Gastrocnemius medialis (tissue), 4 donors: ENCODE measurements at regions not wholly inside any gene's neighbourhood (a gene's known extent, or its start where the extent isn't known, plus 50 kb on each side); places are given as distances from the start of the nearest gene placed in this dataset.

Experiments used
- ATAC-seq, 2 donors: fragments of 150-250 bp; one replicate each; pipeline ENCODE4 v1.9.1; 2016
- DNase-seq, 2 donors: peaks; one replicate each; pipeline ENCODE4 v3.0.0-alpha.2; 2019
- H3K27ac ChIP-seq, 4 donors: fragments of 200-600 bp; sonication (generic); 1 replicate in 1 of 4; 2 replicates in 3 of 4; pipeline ENCODE4 v1.5.1; 2016 to 2018; ENCODE audit warnings: mild to moderate bottlenecking in 2 of 4, moderate library complexity in 1 of 4
- H3K27me3 ChIP-seq, 3 donors: fragments of 200-600 bp; sonication (generic) in 2 of 3; 1 replicate in 1 of 3; 2 replicates in 2 of 3; pipeline versions ENCODE4 v1.5.1 to v1.6.0; 2016 to 2019; ENCODE audit warnings: mild to moderate bottlenecking in 1 of 3, moderate library complexity in 1 of 3
- H3K36me3 ChIP-seq, 2 donors: fragments of 200-600 bp; sonication (generic) in 1 of 2; one replicate each; pipeline ENCODE4 v1.5.1; 2017 to 2018
- H3K4me1 ChIP-seq, 2 donors: fragments of 200-600 bp; sonication (generic) in 1 of 2; one replicate each; pipeline ENCODE4 v1.5.1; 2016 to 2017; ENCODE audit warnings: mild to moderate bottlenecking in 2 of 2
- H3K4me3 ChIP-seq, 4 donors: fragments of 200-600 bp; sonication (generic) in 3 of 4; 1 replicate in 1 of 4; 2 replicates in 3 of 4; pipeline ENCODE4 v1.5.1; 2016 to 2019; ENCODE audit warnings: mild to moderate bottlenecking in 2 of 4
- H3K9me3 ChIP-seq, 3 donors: fragments of 200-600 bp; sonication (generic) in 2 of 3; 1 replicate in 1 of 3; 2 replicates in 2 of 3; pipeline ENCODE4 v1.5.1; 2016 to 2019
- CTCF ChIP-seq, 5 experiments: fragments of 450-650 bp in 3 of 5; fragments of 200-600 bp in 2 of 5; sonication (generic) in 2 of 5; IDR thresholded peaks in 4 of 5; conservative IDR thresholded peaks in 1 of 5; 1 replicate in 4 of 5; 2 replicates in 1 of 5; pipeline ENCODE4 v1.5.1; 2016 to 2019; ENCODE audit warnings: antibody characterized with exemption in 5 of 5, mild to moderate bottlenecking in 3 of 5, moderate library complexity in 3 of 5
- POLR2A ChIP-seq, 2 donors: fragments of 450-650 bp; IDR thresholded peaks; one replicate each; pipeline ENCODE4 v1.6.1; 2017; ENCODE audit warnings: antibody characterized with exemption in 2 of 2, mild to moderate bottlenecking in 2 of 2, moderate library complexity in 2 of 2
- in situ Hi-C, 4 donors: fragments of 200-750 bp; cut with MboI; loops; one replicate each; pipeline versions ENCODE4 v1.15.0 to v1.8.0; 2017; ENCODE audit warnings: low sequenced_read_pairs in 4 of 4
- intact Hi-C: fragments of 100-400 bp; cut with DNase I; formaldehyde crosslinking; loops from one replicate; pipeline ENCODE4 v1.15.1; 2023; ENCODE audit warnings: low total_unique reads

- Histone ChIP-seq H3K27ac (peak overlapping the region in 2 of 4 donors; percentile 8 to 27), H3K36me3 (no peaks in the 10 kb centered on the region), H3K4me3 (no peak overlapping the region), H3K27me3 (no peaks in the 10 kb centered on the region), H3K4me1 (peaks cover 5 to 6% of the 10 kb centered on the region in 2 donors), H3K9me3 (no peaks in the 10 kb centered on the region)
- no peak for TF ChIP-seq POLR2A (IDR thresholded peaks at IDR 0.05)
- no peak for TF ChIP-seq CTCF (IDR thresholded peaks at IDR 0.05 in 4 of 5, conservative IDR thresholded peaks at IDR 0.05 in 1 of 5)
- DNase-seq (no peak), ATAC-seq (peak; percentile 86 to 97)
- in situ Hi-C loops (no loop called here), intact Hi-C loops (no loop called here)
These were observed 124.9 kb upstream of the ZNF462 start for GRCh38 chr9:106738109-106738508.

DNA sequence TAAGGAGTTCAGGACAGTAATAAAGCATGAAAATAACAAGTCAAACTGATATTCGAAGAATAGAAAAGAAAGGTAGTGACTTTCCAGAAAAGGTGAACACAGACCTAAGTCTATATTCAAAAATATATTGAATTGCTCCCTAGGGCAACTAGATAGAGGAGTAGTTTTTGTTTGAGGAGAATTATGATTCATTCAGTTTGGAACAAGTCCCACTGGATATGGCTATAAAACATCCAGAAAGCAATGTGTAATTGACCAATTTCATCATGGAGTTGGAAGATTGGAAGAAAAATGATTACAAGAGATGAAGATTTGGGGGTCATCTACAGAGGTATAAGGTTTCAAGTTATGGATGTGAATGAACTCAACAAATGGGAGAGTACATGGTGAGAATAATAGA is 117.5 kb upstream of the ZNF462 start:
- Histone ChIP-seq H3K27ac (no peak overlapping the region), H3K4me3 (no peak overlapping the region), H3K27me3 (no peaks in the 10 kb centered on the region), H3K4me1 (peaks cover 4 to 8% of the 10 kb centered on the region in 2 donors), H3K36me3 (no peaks in the 10 kb centered on the region), H3K9me3 (no peaks in the 10 kb centered on the region)
- TF ChIP-seq POLR2A (IDR thresholded peaks at IDR 0.05) (no peak), CTCF (IDR thresholded peaks at IDR 0.05 in 4 of 5, conservative IDR thresholded peaks at IDR 0.05 in 1 of 5) (no peak)
- DNase-seq, result no peak
- no peak for ATAC-seq
- in situ Hi-C loops, result no loop called here
- intact Hi-C loops, result no loop called here

GRCh38 chr9:106745876-106746275 is 117.1 kb upstream of the ZNF462 start:
- in situ Hi-C loops, result no loop called here
- intact Hi-C loops, result no loop called here
- ATAC-seq (no peak), DNase-seq (no peak)
- H3K36me3 ChIP-seq, result no peaks in the 10 kb centered on the region
- H3K27me3 ChIP-seq, result no peaks in the 10 kb centered on the region
- H3K4me1 ChIP-seq, result peaks cover 4 to 8% of the 10 kb centered on the region in 2 donors
- H3K4me3 ChIP-seq, result no peak overlapping the region
- no peak overlapping the region for H3K27ac ChIP-seq
- H3K9me3 ChIP-seq, result no peaks in the 10 kb centered on the region
- no peak for TF ChIP-seq POLR2A (IDR thresholded peaks at IDR 0.05)
- no peak for TF ChIP-seq CTCF (IDR thresholded peaks at IDR 0.05 in 4 of 5, conservative IDR thresholded peaks at IDR 0.05 in 1 of 5)

DNA sequence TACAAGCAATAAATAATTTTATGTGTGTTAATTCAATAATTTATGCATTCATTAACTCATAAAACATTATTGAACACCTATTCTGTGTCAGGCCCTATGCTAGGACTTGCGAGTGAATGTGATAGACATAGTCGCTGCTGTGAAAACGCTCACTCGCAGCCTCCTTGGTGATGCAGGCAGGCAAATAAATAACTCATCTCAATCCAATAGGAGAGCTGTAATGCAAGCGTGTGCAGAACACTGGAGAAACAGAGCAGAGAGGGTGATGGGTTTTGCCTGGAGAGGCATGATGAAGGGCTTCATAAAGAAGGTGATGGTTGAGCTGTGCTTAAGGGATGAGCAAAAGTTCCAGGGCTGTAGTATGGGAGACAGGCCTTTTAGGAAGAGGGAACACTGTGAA is 111.3 kb upstream of the ZNF462 start:
- TF ChIP-seq CTCF (IDR thresholded peaks at IDR 0.05 in 4 of 5, conservative IDR thresholded peaks at IDR 0.05 in 1 of 5), result no peak
- TF ChIP-seq POLR2A (IDR thresholded peaks at IDR 0.05), result no peak
- Histone ChIP-seq H3K27ac (peak overlapping the region in 2 of 4 donors; percentile 15 to 52), H3K27me3 (no peaks in the 10 kb centered on the region), H3K4me3 (no peak overlapping the region), H3K9me3 (no peaks in the 10 kb centered on the region), H3K4me1 (peaks cover 15 to 30% of the 10 kb centered on the region in 2 donors), H3K36me3 (no peaks in the 10 kb centered on the region)
- intact Hi-C loops, result no loop called here
- ATAC-seq, result no peak
- in situ Hi-C loops, result no loop called here
- no peak for DNase-seq

- intact Hi-C loops (no loop called here), in situ Hi-C loops (no loop called here)
- no peak for TF ChIP-seq CTCF (IDR thresholded peaks at IDR 0.05 in 4 of 5, conservative IDR thresholded peaks at IDR 0.05 in 1 of 5)
- TF ChIP-seq POLR2A (IDR thresholded peaks at IDR 0.05), result no peak
These were observed 110.4 kb upstream of the ZNF462 start for GRCh38 chr9:106752581-106752980.

More at GRCh38 chr9:106752581-106752980, 110.4 kb upstream of the ZNF462 start:
- ATAC-seq (no peak), DNase-seq (no peak)
- H3K4me1 ChIP-seq, result peaks cover 20 to 30% of the 10 kb centered on the region in 2 donors
- H3K9me3 ChIP-seq, result no peaks in the 10 kb centered on the region
- H3K4me3 ChIP-seq, result no peak overlapping the region
- H3K27ac ChIP-seq, result peak overlapping the region in 2 of 4 donors; percentile 8 to 52
- no peaks in the 10 kb centered on the region for H3K36me3 ChIP-seq
- H3K27me3 ChIP-seq, result no peaks in the 10 kb centered on the region
